ENCODE measurements at regions not wholly inside any gene's neighbourhood (a gene's known extent, or its start where the extent isn't known, plus 50 kb on each side); places are given as distances from the start of the nearest gene placed in this dataset.

GRCh38 chr11:111148121-111148520 is 97.4 kb upstream of the POU2AF2 start:
- no peak for DNase-seq

GRCh38 chr11:111137846-111138245 is 107.7 kb upstream of the POU2AF2 start:
- no peak for DNase-seq

GRCh38 chr11:111135778-111136570 is 109.6 kb upstream of the POU2AF2 start:
- no peak for DNase-seq

- no peak for DNase-seq
Observed at GRCh38 chr11:111135101-111135500, 110.4 kb upstream of the POU2AF2 start.

GRCh38 chr11:111128076-111128870 is 117.3 kb upstream of the POU2AF2 start:
- no peak for DNase-seq

GRCh38 chr11:111124724-111125123 is 120.8 kb upstream of the POU2AF2 start:
- no peak for DNase-seq

- peak in 2 of 51 donors; percentile 1 to 4 for DNase-seq
Observed at GRCh38 chr11:111123463-111124398, 121.8 kb upstream of the POU2AF2 start.

- DNase-seq: no peak
Observed at GRCh38 chr11:111120696-111121302, 124.7 kb upstream of the POU2AF2 start.

- no peak for DNase-seq
Observed at GRCh38 chr11:111120161-111120560, 125.4 kb upstream of the POU2AF2 start.

GRCh38 chr11:111119751-111120150 is 125.8 kb upstream of the POU2AF2 start:
- DNase-seq: no peak

- no peak for DNase-seq
Observed at GRCh38 chr11:111115890-111116289, 129.6 kb upstream of the POU2AF2 start.

- DNase-seq: no peak
Observed at GRCh38 chr11:111114091-111114490, 131.4 kb upstream of the POU2AF2 start.

GRCh38 chr11:111112614-111113013 is 132.9 kb upstream of the POU2AF2 start:
- no peak for DNase-seq

- no peak for DNase-seq
Observed at GRCh38 chr11:111107501-111107900, 138.0 kb upstream of the POU2AF2 start.

GRCh38 chr11:111106641-111107040 is 138.9 kb upstream of the POU2AF2 start:
- DNase-seq: no peak

GRCh38 chr11:111105566-111105965 is 140.0 kb upstream of the POU2AF2 start:
- peak in 1 of 51 donors; percentile 17 for DNase-seq

GRCh38 chr11:111104185-111104584 is 141.3 kb upstream of the POU2AF2 start:
- DNase-seq: no peak

GRCh38 chr11:111101881-111102280 is 143.6 kb upstream of the POU2AF2 start:
- no peak for DNase-seq

- no peak for DNase-seq
Observed at GRCh38 chr11:111099028-111099713, 146.4 kb upstream of the POU2AF2 start.

- DNase-seq: no peak
Observed at GRCh38 chr11:111098091-111098490, 147.4 kb upstream of the POU2AF2 start.

GRCh38 chr11:111097191-111097590 is 148.3 kb upstream of the POU2AF2 start:
- DNase-seq: no peak

Data from hypothalamus (tissue), 51 donors.